Stimulated activated CD8-positive, alpha-beta memory T cell treated with anti-CD3 and anti-CD28 coated beads, Interleukin-7, amount 100 ng/mL, for 24 hours (primary cell): ENCODE measurements at regions not wholly inside any gene's neighbourhood (a gene's known extent, or its start where the extent isn't known, plus 50 kb on each side); places are given as distances from the start of the nearest gene placed in this dataset.

Experiments
- DNase-seq: peaks from one replicate; pipeline ENCODE4 v3.0.0-alpha.2; 2020; ENCODE audit warnings: low read depth

GRCh38 chr2:128632501-128632800 lies 313.8 kb upstream of the HS6ST1 start:
- DNase-seq = no peak

- DNase-seq = no peak
Observed at GRCh38 chr2:128633501-128633900, 314.8 kb upstream of the HS6ST1 start.

- no peak for DNase-seq
Observed at GRCh38 chr2:128635361-128635900, 316.8 kb upstream of the HS6ST1 start.

DNA sequence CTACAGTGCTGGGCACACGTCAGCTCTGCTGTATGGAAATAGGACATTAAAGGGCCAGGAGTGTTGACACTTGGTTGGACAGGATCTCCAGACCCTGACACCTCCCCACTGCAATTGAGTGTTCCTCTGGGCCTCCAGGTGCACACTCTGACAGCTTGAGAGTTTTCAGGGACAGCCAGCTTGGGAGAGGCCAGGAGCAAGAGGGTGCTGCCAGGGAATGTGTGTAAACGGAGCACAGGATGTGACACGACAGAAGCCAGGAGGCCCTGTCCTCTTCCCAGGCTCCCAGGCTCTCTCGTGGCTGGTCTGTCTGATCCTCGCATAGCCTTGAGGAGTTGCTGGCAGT lies 318.1 kb upstream of the HS6ST1 start:
- DNase-seq = no peak

DNA sequence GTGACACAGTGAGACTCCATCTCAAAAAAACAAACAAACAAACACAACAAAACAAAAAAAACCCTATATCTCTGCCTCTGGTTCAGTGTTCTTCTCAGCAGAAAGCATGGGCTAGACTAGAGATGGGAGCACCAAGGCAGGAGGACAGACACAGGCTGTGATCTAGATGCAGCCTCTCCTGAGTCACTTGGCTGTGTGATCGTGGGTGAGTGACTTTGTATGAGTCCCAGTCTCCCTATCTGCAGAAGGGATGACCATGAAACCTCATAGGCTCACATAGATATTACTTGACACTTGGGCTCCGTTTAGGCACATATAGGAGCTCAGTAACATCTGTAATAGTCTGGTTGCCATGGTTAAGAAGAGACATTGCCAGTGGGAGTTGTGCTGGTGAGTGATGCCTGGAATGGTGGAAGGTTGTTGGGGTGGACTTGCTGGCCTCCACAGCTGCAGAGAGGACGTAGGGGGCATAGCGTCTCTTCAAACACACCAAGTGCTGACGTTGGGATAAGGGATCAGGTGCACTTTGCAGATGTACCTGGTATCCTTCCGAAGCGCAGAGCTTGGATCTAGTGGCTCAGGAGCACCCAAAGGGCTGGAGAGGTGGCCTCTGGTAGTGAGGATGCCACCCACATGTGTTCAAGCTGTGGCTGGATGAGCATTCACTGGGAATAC lies 318.9 kb upstream of the HS6ST1 start:
- DNase-seq = no peak

DNA sequence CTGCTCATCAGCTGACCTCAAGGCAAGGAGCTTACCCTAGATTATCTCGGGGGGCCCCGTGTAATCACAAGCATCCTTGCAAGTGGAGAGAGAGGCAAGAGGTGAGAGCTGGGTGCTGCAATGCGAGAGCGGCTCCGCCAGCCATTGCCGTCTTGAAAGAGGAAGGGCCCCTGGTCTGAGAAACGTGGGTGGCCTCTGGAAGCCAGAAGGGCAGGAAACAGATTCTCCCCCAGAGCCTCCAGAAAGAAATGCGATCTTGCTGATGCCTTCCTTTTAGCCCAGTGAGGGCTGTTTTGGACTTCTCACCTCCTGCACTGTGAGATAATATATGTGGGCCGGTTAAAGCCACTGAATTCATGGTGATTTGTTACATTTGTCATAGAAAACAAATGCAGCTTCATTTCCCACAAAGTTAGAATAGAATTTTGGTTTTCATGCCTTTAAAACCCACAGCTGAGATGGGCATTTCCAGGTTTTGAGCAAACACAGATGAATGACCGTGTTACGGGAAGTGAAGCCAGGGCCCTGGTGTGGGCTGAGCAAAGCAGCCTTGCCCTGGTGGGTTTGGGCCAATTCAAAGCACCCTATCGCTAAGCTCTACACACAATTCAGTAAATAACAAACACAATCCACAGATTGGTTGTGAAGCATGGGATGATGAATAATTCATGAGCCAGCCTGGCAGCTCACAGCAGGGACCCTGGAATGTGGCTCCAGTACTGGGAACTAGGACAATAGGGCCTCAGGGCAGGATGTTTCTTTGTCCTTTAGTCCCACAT lies 319.9 kb upstream of the HS6ST1 start:
- no peak for DNase-seq

GRCh38 chr2:128639120-128639477 lies 320.4 kb upstream of the HS6ST1 start:
- DNase-seq = no peak

- no peak for DNase-seq
Observed at GRCh38 chr2:128639693-128640092, 321.0 kb upstream of the HS6ST1 start.

DNA sequence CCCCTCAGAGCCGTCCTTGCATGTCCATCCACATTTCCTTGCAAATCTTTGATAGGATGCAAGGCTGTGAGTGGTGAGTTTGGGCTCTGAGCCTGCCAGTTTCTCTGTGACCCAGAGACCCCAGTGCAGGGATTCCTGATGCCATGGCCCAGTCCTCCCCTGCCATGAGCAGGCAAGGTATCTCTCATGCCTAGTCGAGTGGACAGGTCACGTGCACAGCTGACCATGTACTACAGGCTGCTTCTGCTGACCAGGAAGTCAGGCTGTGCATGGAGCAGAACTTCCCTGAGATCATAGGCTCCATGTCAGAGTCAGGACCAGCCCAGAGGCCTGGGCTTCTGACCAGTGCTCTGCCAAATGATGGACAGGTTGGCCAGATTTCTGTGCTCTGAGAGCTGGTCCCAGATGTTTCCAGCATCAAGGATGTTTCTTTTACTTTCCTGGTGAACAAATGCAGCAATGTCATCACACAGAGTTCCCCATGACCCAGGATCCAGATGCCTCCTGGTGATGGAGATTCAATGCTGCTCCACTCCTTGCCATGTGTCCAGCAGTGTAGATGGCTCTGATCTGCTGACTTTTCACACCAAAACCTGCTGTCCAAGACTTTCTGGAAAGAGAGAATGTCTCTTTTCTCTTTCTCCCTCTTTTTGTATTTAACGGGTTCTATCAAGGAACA lies 321.6 kb upstream of the HS6ST1 start:
- DNase-seq = no peak

- DNase-seq = no peak
Observed at GRCh38 chr2:128640845-128641360, 322.2 kb upstream of the HS6ST1 start.

GRCh38 chr2:128641421-128642080 lies 322.9 kb upstream of the HS6ST1 start:
- DNase-seq = no peak

DNA sequence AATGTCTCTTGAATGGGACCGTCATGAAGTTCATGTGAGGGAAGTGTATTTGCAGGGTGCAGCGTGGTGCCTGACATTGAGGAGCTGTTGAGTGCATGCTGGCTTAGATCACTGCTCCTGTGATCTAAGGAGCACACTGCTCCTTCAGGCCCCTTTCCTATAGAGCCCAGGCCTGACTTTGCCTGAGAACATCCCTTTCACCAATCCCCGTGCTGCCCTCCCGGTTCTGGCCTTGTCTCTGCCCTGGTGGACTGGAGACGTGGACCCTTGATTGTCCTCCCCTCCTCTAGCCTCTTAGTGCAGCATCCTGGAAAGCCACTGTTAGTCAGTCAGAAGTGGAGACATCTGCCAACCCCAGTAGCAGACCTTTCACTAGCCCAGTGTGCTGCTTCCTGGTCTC lies 323.6 kb upstream of the HS6ST1 start:
- no peak for DNase-seq

- DNase-seq = no peak
Observed at GRCh38 chr2:128642821-128643220, 324.2 kb upstream of the HS6ST1 start.

GRCh38 chr2:128643221-128644065 lies 324.8 kb upstream of the HS6ST1 start:
- no peak for DNase-seq

- DNase-seq = no peak
Observed at GRCh38 chr2:128644156-128644555, 325.5 kb upstream of the HS6ST1 start.

DNA sequence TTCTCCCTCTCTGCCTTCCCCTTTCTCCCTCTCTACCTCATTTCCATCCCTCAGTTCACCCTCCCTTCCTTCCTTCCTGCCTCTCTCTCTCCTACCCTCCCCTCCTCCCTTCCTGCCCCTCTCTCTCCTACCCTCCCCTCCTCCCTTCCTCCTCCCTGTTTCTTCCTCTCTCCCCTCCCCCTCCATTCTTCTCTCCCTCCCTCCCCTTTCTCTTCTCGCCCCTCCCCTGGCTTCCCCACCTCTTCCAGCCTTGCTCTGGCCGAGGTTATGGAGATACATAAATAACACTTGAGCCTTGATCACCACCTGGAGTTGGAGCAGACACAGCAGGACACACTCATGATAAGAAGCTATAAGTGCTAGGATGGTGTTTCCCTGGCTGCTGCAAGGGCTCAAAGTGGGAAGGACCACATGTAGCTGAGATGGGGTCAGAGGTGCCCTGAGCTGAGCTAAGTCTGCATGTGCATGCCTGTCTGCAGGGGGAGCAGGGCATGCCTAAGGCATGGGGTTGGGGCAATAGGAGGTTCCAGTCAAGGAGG lies 326.1 kb upstream of the HS6ST1 start:
- no peak for DNase-seq

- no peak for DNase-seq
Observed at GRCh38 chr2:128645631-128646030, 327.0 kb upstream of the HS6ST1 start.

GRCh38 chr2:128646091-128646490 lies 327.4 kb upstream of the HS6ST1 start:
- no peak for DNase-seq

DNA sequence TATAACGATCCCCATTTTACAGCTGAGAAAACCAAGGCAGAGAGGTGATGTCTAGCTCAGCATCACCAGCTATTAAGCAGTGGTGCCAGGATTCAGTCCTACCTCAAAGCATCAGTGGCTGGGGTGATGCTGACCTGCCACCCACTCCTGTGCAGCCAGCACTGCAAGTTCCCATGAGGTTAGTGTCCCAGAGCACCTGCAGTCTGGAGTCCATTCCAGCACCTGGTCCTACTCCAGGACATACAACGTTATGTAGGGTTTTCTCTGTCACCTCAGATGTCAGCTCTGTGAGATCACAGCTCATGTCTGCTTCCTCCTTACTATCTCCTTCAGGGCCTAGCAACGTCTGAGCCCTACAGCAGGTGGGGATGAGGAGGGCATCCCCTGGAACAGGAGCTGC lies 328.0 kb upstream of the HS6ST1 start:
- DNase-seq = no peak

GRCh38 chr2:128651000-128651399 lies 332.3 kb upstream of the HS6ST1 start:
- no peak for DNase-seq

GRCh38 chr2:128654408-128654807 lies 335.7 kb upstream of the HS6ST1 start:
- DNase-seq = no peak
